Sigmoid colon (tissue), 6 donors: ENCODE measurements at regions not wholly inside any gene's neighbourhood (a gene's known extent, or its start where the extent isn't known, plus 50 kb on each side); places are given as distances from the start of the nearest gene placed in this dataset.

Source experiments
- DNase-seq: peaks from one replicate; pipeline ENCODE4 v3.0.0-alpha.2; 2019
- H3K27ac ChIP-seq, 4 donors: fragments of 200-600 bp; sonication (generic); one replicate each; pipeline ENCODE4 v1.5.1; 2016 to 2019; ENCODE audit warnings: mild to moderate bottlenecking in 1 of 4
- H3K27me3 ChIP-seq, 3 donors: fragments of 200-600 bp; sonication (generic); one replicate each; pipeline ENCODE4 v1.5.1; 2019; ENCODE audit warnings: mild to moderate bottlenecking in 1 of 3
- H3K36me3 ChIP-seq, 4 donors: fragments of 200-600 bp; sonication (generic); one replicate each; pipeline ENCODE4 v1.5.1; 2016 to 2019
- H3K4me1 ChIP-seq, 4 donors: fragments of 200-600 bp; sonication (generic); one replicate each; pipeline ENCODE4 v1.5.1; 2017 to 2019
- H3K4me3 ChIP-seq, 4 donors: fragments of 200-600 bp; sonication (generic); one replicate each; pipeline ENCODE4 v1.5.1; 2017 to 2019; ENCODE audit warnings: mild to moderate bottlenecking in 2 of 4, moderate library complexity in 1 of 4
- H3K9me3 ChIP-seq, 4 donors: fragments of 200-600 bp in 3 of 4; sonication (generic) in 3 of 4; one replicate each; pipeline versions ENCODE4 v1.5.1 to v1.6.1; 2013 to 2019
- EP300 ChIP-seq, 4 donors: sonication (generic); formaldehyde crosslinking; IDR thresholded peaks; one replicate each; pipeline ENCODE4 v1.6.1; 2017; ENCODE audit warnings: antibody characterized with exemption in 4 of 4
- POLR2A ChIP-seq, 2 donors: fragments of 450-650 bp; IDR thresholded peaks; one replicate each; pipeline ENCODE4 v1.6.1; 2016; ENCODE audit warnings: antibody characterized with exemption in 2 of 2, mild to moderate bottlenecking in 2 of 2, moderate library complexity in 2 of 2
- POLR2AphosphoS5 ChIP-seq, 4 donors: sonication (generic); formaldehyde crosslinking; IDR thresholded peaks; one replicate each; pipeline ENCODE4 v1.6.1; 2017; ENCODE audit warnings: antibody characterized with exemption in 4 of 4
- WGBS, 2 donors: extraction: QIAGEN DNeasy Blood & Tissue Kit; methylation state at CpG; one replicate each; pipeline ENCODE4 v1.1.7; 2013; 5-methylcytosine and 5-hydroxymethylcytosine counted together
- intact Hi-C: fragments of 100-400 bp; cut with DNase I; formaldehyde crosslinking; loops from one replicate; pipeline ENCODE4 v1.15.1; 2023
- TF ChIP-seq, protein P1 (sequence below), 4 experiments: fragments of 450-650 bp in 3 of 4; fragments of 200-600 bp in 1 of 4; IDR thresholded peaks; one replicate each; pipeline ENCODE4 v1.5.1; 2016 to 2019; ENCODE audit warnings: antibody characterized with exemption in 4 of 4, mild to moderate bottlenecking in 3 of 4, moderate library complexity in 2 of 4
- donor health status: healthy with polysubstance abuse.
- donor health status: healthy.

DNA sequence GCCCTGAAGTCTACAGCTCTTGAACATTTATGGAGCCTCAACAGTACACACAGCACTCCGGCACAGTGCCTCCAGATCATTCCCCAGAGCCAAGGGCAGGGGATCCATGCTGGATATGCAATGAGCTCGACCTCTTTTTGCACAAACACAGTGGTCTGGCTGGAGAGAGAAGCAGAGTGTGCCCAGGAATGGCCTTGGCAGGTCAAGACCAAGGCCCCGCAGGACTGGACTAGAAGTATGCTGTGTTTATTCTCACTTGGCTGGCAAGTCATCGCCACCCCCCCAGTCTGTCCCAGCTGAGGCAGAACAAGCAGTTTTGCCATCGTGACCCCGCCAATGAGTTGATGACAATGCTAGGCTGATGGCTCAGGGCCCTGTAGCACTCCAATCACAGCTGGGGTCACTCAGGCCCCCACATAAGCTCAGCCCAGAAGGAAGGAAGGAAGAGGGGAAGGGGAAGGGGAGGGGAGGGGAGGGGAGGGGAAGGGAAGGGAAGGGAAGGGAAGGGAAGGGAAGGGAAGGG is 212.1 kb downstream of the TTC32 start:
- Histone ChIP-seq H3K4me1 (peaks cover 0 to 13% (median 9%) of the 10 kb centered on the region in 4 donors), H3K4me3 (no peak overlapping the region), H3K27me3 (no peaks in the 10 kb centered on the region), H3K36me3 (no peaks in the 10 kb centered on the region), H3K9me3 (no peaks in the 10 kb centered on the region), H3K27ac (no peak overlapping the region)
- TF ChIP-seq, protein P1, sequence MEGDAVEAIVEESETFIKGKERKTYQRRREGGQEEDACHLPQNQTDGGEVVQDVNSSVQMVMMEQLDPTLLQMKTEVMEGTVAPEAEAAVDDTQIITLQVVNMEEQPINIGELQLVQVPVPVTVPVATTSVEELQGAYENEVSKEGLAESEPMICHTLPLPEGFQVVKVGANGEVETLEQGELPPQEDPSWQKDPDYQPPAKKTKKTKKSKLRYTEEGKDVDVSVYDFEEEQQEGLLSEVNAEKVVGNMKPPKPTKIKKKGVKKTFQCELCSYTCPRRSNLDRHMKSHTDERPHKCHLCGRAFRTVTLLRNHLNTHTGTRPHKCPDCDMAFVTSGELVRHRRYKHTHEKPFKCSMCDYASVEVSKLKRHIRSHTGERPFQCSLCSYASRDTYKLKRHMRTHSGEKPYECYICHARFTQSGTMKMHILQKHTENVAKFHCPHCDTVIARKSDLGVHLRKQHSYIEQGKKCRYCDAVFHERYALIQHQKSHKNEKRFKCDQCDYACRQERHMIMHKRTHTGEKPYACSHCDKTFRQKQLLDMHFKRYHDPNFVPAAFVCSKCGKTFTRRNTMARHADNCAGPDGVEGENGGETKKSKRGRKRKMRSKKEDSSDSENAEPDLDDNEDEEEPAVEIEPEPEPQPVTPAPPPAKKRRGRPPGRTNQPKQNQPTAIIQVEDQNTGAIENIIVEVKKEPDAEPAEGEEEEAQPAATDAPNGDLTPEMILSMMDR (IDR thresholded peaks at IDR 0.05), result no peak
- TF ChIP-seq EP300 (IDR thresholded peaks at IDR 0.05), result no peak
- no peak for TF ChIP-seq POLR2AphosphoS5 (IDR thresholded peaks at IDR 0.05)
- TF ChIP-seq POLR2A (IDR thresholded peaks at IDR 0.05), result no peak
- DNase-seq, result no peak
- intact Hi-C loops, result no loop called here
- WGBS, 2 donors, result 84 to 90% methylated on average over 6 of the region's 6 CpGs

DNA sequence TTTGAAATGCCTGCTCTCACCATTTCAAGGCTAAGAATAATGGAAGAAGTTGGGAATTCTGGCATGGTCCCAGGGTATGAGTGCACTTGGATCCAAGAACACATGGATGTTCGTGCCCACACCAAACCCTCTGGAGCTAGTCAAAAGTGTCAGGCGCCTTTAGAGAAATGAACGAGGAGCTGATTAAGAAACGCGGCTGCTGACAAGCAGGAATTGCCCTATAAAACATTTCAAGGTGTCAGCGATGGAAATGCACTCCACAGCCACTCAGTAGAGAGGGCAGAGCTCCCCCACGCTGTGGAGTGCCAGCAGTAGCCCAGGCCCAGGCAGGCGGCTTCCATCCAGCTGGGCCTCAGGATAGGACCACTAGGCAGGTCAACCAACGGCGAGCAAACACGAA is 213.7 kb downstream of the TTC32 start:
- TF ChIP-seq POLR2AphosphoS5 (IDR thresholded peaks at IDR 0.05) (peak in 3 of 4 donors; percentile 27 to 54 (median 36)), EP300 (IDR thresholded peaks at IDR 0.05) (no peak), POLR2A (IDR thresholded peaks at IDR 0.05) (no peak)
- TF ChIP-seq, protein P1 (IDR thresholded peaks at IDR 0.05), result no peak
- peaks cover 0 to 13% (median 9%) of the 10 kb centered on the region in 4 donors for H3K4me1 ChIP-seq
- WGBS, 2 donors, result 89% methylated on average over 11 of the region's 11 CpGs
- no peaks in the 10 kb centered on the region for H3K27me3 ChIP-seq
- H3K4me3 ChIP-seq, result no peak overlapping the region
- peak overlapping the region in 2 of 4 donors; percentile 33 to 34 for H3K27ac ChIP-seq
- DNase-seq, result no peak
- no peaks in the 10 kb centered on the region for H3K36me3 ChIP-seq
- H3K9me3 ChIP-seq, result no peaks in the 10 kb centered on the region
- intact Hi-C loops, result no loop called here

DNA sequence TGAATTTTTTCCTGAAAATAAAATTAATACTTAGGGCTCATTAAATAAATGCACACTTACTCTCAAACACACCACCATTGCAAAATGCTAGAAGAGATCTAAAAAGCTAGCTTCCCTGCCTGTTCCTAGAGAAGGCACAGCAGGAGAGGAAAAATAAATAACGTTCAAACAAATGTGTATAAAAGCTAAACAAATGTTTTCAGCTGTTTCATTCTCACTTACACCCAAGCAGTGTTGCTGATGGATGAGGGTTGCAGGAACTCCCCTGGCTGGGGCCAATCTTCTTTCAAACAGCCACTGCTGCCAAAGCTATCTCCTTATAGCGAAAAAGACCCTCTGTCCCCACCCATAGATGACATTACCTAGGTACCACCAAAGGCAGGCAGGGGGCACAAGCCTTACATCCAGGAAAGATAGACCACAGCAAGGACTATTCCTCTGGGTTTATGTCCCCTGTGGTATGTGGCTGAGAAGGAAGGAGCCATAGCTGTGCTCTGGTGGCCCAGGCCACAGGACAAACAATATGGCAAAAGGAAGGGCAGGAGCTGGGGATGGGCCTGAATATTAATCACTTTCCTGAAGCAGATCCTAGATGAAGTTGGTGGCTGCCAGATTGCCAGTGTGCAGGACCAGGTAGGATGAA is 214.6 kb downstream of the TTC32 start:
- Histone ChIP-seq H3K27me3 (no peaks in the 10 kb centered on the region), H3K36me3 (no peaks in the 10 kb centered on the region), H3K9me3 (no peaks in the 10 kb centered on the region), H3K27ac (no peak overlapping the region), H3K4me3 (no peak overlapping the region), H3K4me1 (peaks cover 0 to 13% (median 9%) of the 10 kb centered on the region in 4 donors)
- intact Hi-C loops, result no loop called here
- no peak for DNase-seq
- no peak for TF ChIP-seq POLR2A (IDR thresholded peaks at IDR 0.05)
- TF ChIP-seq, protein P1 (IDR thresholded peaks at IDR 0.05), result no peak
- no peak for TF ChIP-seq POLR2AphosphoS5 (IDR thresholded peaks at IDR 0.05)
- TF ChIP-seq EP300 (IDR thresholded peaks at IDR 0.05), result no peak
- WGBS, 2 donors, result 70 to 73% methylated on average over 2 of the region's 2 CpGs

DNA sequence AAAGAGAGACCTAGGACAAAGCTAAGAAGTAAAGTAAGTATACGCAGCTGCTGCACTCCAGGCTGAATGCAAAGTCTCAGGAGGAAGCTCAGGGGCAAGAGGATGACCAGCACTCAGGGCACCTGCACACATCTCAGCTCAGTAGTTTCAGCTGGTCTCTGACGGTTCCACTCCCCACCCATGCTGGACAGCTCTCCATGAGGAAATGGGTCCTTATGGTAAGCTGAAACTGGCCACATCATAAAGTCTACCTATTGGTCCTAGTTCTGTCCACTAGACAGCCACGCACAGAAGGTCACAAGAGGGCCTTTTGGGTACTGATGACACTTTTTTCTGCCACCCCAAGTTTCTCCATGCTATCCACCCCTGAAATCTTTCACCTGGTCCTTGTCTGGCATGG is 215.3 kb downstream of the TTC32 start:
- 53 to 55% methylated on average over 3 of the region's 3 CpGs for WGBS, 2 donors
- no peaks in the 10 kb centered on the region for H3K27me3 ChIP-seq
- H3K4me1 ChIP-seq, result peaks cover 0 to 13% (median 9%) of the 10 kb centered on the region in 4 donors
- no peak overlapping the region for H3K4me3 ChIP-seq
- intact Hi-C loops, result no loop called here
- no peaks in the 10 kb centered on the region for H3K9me3 ChIP-seq
- H3K27ac ChIP-seq, result no peak overlapping the region
- no peaks in the 10 kb centered on the region for H3K36me3 ChIP-seq
- TF ChIP-seq EP300 (IDR thresholded peaks at IDR 0.05) (no peak), POLR2A (IDR thresholded peaks at IDR 0.05) (no peak), POLR2AphosphoS5 (IDR thresholded peaks at IDR 0.05) (no peak)
- TF ChIP-seq, protein P1 (IDR thresholded peaks at IDR 0.05), result no peak
- DNase-seq, result no peak
